Right renal pelvis (tissue), 4 donors: ENCODE measurements at regions not wholly inside any gene's neighbourhood (a gene's known extent, or its start where the extent isn't known, plus 50 kb on each side); places are given as distances from the start of the nearest gene placed in this dataset.

Experiments
- DNase-seq, 4 donors: peaks; one replicate each; pipeline ENCODE4 v3.0.0-alpha.2; 2013; ENCODE audit warnings: low read depth in 4 of 4, low spot score in 3 of 4, missing footprints in 1 of 4

- no peak for DNase-seq
These were observed 105.1 kb downstream of the TRMT11 start for GRCh38 chr6:126091466-126091865.

DNA sequence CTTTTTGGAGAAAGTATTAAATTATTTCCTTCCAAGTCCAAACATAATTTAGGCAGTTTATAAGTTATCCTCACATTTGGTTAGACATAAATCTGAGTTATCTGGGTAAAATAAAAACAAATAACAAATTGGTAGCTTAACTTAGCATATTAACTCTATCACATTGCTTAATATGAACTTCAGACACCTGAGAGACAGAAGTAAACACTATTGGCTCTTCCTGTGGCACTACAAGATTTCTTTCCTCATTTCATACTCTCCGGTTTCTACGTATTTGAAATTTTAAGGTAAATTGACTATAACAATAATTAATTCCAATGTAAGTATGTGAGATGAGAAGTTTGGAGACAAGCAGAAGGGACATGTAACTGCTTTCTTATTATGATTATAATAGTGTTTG is 106.8 kb downstream of the TRMT11 start:
- DNase-seq, result no peak

DNA sequence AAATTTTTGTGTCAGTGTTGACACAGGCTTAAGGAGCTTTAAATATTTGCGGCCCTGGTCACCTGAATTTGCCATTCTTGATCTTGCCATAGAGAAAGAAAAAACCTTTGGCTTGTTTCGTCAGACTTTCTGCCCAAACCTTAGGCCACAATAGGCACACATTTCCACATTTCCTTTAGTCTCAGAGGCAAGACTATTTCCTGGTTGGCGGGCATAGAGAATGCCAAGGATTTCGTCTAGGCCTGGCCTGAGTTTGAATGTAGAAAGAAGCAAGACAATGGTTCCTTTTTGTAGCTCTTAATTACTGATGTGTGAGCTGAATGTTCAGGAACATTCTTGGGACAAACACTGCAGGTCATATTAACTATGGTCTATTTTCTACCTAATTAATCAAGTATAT is 108.1 kb downstream of the TRMT11 start:
- DNase-seq, result no peak

DNA sequence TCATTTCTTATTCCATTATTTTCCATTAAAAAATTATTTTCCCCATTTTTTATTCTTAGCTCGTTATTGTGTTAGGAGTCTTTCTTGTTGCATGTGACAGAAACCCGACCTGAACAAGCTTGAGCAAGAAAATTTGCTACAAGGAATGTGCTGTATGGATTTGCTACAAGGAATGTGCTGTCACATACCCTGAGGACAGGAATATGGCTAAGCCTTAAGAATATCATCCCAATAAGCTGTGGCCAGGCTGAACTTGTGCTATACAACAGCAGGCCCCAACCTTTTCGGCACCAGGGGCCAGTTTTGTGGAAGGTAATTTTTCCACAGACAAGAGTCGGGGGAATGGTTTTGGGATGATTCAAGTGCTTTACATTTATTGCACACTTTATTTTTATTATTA is 114.0 kb downstream of the TRMT11 start:
- DNase-seq, result no peak

DNA sequence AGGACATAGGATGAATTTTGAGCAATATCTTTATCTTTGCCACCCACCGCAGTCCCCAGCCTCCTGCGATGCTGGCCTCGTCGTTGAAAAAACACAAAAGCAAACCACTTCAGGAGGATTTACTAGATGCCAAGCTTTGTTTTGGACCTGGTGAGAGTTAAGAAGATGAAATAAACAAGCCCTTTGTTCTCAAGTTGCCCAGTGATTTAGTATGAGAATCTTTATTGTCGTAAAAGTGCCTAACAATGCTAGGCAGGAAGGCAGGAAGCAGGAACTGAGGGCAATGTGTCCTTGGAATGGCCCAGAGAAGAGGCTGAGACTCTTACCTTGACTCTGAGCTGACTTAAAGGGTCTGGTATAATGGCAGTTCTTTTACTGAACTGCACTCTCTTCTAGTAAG is 116.0 kb downstream of the TRMT11 start:
- no peak for DNase-seq

- DNase-seq, result no peak
These were observed 117.7 kb downstream of the TRMT11 start for GRCh38 chr6:126103993-126104392.

DNA sequence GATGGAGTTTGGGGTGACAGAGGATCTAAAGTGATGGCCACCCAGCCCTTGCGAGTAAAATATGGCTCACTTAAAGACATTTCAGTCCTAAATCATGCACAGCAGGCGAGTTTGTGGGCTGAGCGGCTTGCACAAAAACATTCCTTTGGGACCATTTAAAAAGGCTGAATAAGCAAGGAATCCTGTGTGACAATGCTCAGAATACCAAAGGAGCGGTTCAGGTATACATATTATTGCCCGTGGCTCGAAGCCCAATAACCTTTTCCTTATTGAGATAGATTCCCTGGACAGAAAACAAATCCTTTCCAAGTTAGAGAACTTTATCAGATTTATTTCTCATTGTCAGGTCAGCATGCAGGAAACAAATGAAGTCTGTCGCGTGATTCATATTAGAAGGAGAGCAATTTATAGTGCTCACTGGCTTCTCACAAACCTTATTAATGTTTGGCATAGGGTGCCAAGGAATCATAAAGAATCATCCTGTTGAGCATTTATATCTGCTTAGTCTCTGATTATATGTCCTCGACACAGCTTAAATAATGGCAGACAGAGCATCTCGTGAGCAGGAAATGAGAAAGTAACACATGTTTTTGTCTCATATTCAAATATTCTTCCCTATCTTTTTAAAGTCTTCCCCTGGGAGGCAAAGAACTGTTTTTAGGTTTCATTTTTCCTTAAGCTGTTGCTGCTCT is 121.3 kb downstream of the TRMT11 start:
- no peak for DNase-seq

GRCh38 chr6:126110512-126111270 is 124.4 kb downstream of the TRMT11 start:
- no peak for DNase-seq

DNA sequence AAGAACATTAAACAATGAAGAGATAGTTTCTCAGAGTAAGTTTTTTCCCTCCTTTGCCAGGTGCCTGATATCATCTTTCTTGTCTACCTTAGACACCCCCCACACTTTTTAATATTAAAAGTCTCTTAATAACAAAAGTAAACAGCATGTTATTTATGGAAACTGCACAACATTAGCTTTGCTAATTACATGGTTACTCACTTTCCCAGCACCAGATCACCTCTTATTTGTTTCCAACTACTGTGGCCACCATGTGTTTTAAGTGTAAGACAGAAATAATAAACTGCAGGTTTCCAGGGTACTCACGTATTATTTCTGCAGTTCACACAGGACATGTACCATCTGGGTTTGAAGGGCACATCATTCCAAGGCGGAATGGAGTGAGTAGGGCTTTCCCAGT is 125.0 kb downstream of the TRMT11 start:
- no peak for DNase-seq

GRCh38 chr6:126112171-126112632 is 125.9 kb downstream of the TRMT11 start:
- DNase-seq, result no peak

GRCh38 chr6:126113261-126113660 is 126.9 kb downstream of the TRMT11 start:
- no peak for DNase-seq

DNA sequence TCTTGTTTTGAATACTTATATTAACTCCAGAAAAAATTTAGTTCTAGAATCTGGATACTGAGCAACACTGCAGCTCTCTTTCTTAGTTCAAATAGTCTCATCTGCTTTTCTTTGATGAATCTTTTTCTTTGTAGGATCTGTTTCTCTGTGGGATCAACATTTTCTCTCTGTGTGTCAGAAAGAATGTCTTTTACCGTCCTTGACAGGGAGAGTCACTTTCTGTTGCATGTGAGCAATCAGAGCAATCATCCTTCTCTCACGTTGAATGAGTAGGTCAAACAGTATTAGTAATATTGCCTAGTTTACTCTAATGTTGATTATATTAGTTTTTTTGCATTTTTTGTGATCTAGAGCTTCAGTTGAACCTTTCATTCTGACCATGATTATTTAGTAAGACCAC is 130.9 kb downstream of the TRMT11 start:
- no peak for DNase-seq

DNA sequence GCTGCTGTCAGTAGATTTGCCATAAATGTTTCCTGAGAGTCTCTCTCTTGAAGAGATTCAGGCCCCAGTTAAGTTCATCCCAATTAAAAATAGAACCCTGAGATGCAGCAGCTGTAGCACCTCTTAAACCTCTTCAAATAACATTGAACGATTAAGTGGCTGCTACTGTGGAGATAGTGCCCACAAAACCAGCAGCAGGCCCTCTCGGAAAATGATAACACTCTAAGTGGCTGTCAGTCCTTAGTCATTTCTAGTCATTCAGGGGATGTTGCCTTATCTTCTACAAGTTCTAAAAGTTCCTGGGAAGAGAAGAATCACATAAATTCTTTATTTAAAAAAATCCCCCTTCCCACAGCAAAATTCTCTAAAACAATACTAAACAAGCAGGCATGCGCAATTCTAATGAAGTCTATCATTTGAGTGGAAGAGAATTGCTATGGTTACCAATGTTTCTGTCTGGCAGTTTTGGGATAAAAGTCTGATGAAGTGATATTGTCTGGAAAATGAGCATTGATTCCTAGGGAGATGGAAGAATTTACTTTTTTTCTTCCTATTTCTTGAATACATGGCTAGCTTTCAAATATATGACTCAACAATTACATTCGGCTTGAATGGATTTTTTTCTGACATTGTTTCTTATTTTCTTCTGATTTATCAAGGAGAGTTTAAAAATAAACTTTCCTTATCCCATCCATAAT is 131.9 kb downstream of the TRMT11 start:
- DNase-seq, result no peak

DNA sequence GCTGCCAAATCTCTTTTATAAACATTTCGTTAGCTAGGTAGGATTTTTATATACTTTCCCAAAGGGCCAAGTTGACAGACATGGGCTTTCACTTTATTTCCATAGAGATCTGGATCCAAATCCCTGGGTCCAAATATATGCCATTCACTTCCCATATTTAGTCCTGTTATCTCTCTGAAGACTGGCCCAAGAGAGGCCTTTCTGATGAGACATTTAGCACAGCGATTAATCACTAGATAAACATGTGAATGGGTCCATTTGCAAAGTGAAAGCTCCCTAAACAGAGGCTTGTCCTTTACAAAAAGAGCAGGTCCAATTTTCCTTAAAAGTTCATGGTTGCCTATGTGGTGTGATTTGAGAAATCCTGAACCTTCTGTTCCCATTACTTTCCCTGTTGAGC is 132.6 kb downstream of the TRMT11 start:
- no peak for DNase-seq

DNA sequence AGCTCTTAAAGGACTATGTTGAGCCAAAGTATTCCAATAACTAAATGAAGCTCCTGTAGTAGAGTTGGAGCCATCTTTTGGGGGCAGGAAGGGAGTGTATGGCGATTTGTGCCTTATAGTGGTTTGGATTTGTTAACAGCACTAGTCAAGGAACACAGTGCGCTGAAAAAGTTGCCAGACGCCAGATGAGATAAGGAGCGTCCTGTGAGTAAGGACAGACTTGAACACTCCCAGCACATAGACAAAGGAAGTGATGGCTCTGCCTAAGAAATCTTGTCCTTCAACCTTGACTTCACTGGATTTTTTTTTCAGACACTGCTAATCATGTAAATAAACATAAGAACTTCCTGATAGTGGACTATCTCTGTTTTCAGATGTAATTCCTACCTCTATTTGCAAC is 136.9 kb downstream of the TRMT11 start:
- DNase-seq, result no peak

- DNase-seq, result no peak
These were observed 141.3 kb downstream of the TRMT11 start for GRCh38 chr6:126127659-126128058.

GRCh38 chr6:126131246-126131645 is 144.9 kb downstream of the TRMT11 start:
- DNase-seq, result no peak

- DNase-seq, result no peak
These were observed 147.6 kb downstream of the TRMT11 start for GRCh38 chr6:126133984-126134383.

GRCh38 chr6:126134491-126134890 is 148.2 kb downstream of the TRMT11 start:
- no peak for DNase-seq

GRCh38 chr6:126140015-126140414 is 153.7 kb downstream of the TRMT11 start:
- DNase-seq, result no peak

GRCh38 chr6:126143761-126144251 is 157.5 kb downstream of the TRMT11 start:
- DNase-seq, result no peak
